HEK293 (cell line): ENCODE measurements at regions not wholly inside any gene's neighbourhood (a gene's known extent, or its start where the extent isn't known, plus 50 kb on each side); places are given as distances from the start of the nearest gene placed in this dataset.

Experiments used
- BCL11A ChIP-seq: fragments of 450-650 bp; formaldehyde crosslinking; IDR thresholded peaks from 2 replicates; pipeline ENCODE4 v1.5.1; 2016; ENCODE audit warnings: low read depth, missing biosample characterization, missing genetic modification characterization
- KLF8 ChIP-seq: fragments of 450-650 bp; formaldehyde crosslinking; IDR thresholded peaks from 2 replicates; pipeline ENCODE4 v1.5.1; 2016; ENCODE audit warnings: missing biosample characterization, missing genetic modification characterization
- ZBTB49 ChIP-seq: fragments of 450-650 bp; formaldehyde crosslinking; IDR thresholded peaks from 2 replicates; pipeline ENCODE4 v1.5.1; 2016; ENCODE audit warnings: missing biosample characterization, missing genetic modification characterization, low read depth
- ZFP3 ChIP-seq: fragments of 450-650 bp; formaldehyde crosslinking; IDR thresholded peaks from 2 replicates; pipeline ENCODE4 v1.5.1; 2016; ENCODE audit warnings: low read depth, missing biosample characterization, missing genetic modification characterization
- ZNF146 ChIP-seq: fragments of 450-650 bp; formaldehyde crosslinking; IDR thresholded peaks from 2 replicates; pipeline ENCODE4 v1.5.1; 2016; ENCODE audit warnings: missing biosample characterization, missing genetic modification characterization
- ZNF274 ChIP-seq, 2 experiments: fragments of 200-500 bp in 1 of 2; fragments of 450-650 bp in 1 of 2; sonication (Bioruptor generic) in 1 of 2; formaldehyde crosslinking in 1 of 2; IDR thresholded peaks; 2 replicates each; pipeline versions ENCODE4 v1.5.1 to v1.6.1; 2014 to 2016; ENCODE audit warnings: borderline replicate concordance in 1 of 2, inconsistent platforms in 1 of 2, low read length in 1 of 2, missing biosample characterization in 1 of 2, missing genetic modification characterization in 1 of 2
- ZNF37A ChIP-seq: fragments of 450-650 bp; IDR thresholded peaks from 2 replicates; pipeline ENCODE4 v1.5.1; 2018; ENCODE audit warnings: missing biosample characterization, missing genetic modification characterization
- ZNF48 ChIP-seq: fragments of 450-650 bp; formaldehyde crosslinking; IDR thresholded peaks from 2 replicates; pipeline ENCODE4 v1.5.1; 2016; ENCODE audit warnings: missing biosample characterization, missing genetic modification characterization
- ZNF544 ChIP-seq: fragments of 450-650 bp; formaldehyde crosslinking; IDR thresholded peaks from 2 replicates; pipeline ENCODE4 v1.5.0; 2017; ENCODE audit warnings: missing biosample characterization, missing genetic modification characterization
- TF ChIP-seq, protein P1 (sequence below): fragments of 450-650 bp; formaldehyde crosslinking; IDR thresholded peaks from 2 replicates; pipeline ENCODE4 v1.5.1; 2016; ENCODE audit warnings: missing biosample characterization, missing genetic modification characterization
- TF ChIP-seq, protein P2 (sequence below): fragments of 450-650 bp; formaldehyde crosslinking; IDR thresholded peaks from 2 replicates; pipeline ENCODE4 v1.5.1; 2016; ENCODE audit warnings: missing biosample characterization, missing genetic modification characterization
- TF ChIP-seq, protein P3 (sequence below): fragments of 450-650 bp; formaldehyde crosslinking; IDR thresholded peaks from 2 replicates; pipeline ENCODE4 v1.5.1; 2016; ENCODE audit warnings: missing biosample characterization, missing genetic modification characterization

DNA sequence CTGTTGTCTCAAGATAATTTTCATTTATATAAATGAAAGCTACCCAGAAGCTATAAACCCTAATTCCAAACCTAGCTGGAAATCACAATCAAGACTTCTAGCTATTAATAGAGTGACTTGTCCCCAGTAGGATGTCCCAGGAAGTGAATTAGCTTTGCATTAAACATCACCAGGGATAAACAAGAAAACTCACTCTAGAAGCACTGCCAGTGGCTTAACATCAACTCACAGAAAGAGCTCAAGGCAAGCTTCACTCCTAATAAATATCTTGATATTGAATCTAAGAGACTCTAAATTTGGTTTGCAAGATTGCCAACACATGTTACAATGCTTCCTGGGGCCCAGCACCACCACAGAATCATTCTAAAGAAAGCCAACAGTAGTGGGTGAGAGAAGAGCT lies 468.7 kb upstream of the FAM241A start:
- TF ChIP-seq, protein P1, sequence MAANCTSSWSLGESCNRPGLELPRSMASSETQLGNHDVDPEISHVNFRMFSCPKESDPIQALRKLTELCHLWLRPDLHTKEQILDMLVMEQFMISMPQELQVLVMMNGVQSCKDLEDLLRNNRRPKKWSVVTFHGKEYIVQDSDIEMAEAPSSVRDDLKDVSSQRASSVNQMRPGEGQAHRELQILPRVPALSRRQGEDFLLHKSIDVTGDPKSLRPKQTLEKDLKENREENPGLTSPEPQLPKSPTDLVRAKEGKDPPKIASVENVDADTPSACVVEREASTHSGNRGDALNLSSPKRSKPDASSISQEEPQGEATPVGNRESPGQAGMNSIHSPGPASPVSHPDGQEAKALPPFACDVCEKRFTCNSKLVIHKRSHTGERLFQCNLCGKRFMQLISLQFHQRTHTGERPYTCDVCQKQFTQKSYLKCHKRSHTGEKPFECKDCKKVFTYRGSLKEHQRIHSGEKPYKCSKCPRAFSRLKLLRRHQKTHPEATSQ, result no peak
- TF ChIP-seq ZNF146 (tag by site-specific recombination) (no peak), BCL11A (tag by site-specific recombination) (no peak), ZFP3 (tag by site-specific recombination) (no peak), ZNF48 (no peak), KLF8 (tag by site-specific recombination) (no peak), ZBTB49 (no peak), ZNF37A (tag by site-specific recombination) (no peak), ZNF544 (no peak), ZNF274 (IDR thresholded peaks at IDR 0.05; ENCODE audit: low read length) (no peak), ZNF274 (tag by site-specific recombination; IDR thresholded peaks at IDR 0.05; ENCODE audit: borderline replicate concordance) (no peak)
- TF ChIP-seq, protein P2, sequence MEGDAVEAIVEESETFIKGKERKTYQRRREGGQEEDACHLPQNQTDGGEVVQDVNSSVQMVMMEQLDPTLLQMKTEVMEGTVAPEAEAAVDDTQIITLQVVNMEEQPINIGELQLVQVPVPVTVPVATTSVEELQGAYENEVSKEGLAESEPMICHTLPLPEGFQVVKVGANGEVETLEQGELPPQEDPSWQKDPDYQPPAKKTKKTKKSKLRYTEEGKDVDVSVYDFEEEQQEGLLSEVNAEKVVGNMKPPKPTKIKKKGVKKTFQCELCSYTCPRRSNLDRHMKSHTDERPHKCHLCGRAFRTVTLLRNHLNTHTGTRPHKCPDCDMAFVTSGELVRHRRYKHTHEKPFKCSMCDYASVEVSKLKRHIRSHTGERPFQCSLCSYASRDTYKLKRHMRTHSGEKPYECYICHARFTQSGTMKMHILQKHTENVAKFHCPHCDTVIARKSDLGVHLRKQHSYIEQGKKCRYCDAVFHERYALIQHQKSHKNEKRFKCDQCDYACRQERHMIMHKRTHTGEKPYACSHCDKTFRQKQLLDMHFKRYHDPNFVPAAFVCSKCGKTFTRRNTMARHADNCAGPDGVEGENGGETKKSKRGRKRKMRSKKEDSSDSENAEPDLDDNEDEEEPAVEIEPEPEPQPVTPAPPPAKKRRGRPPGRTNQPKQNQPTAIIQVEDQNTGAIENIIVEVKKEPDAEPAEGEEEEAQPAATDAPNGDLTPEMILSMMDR (tag by site-specific recombination), result no peak
- TF ChIP-seq, protein P3, sequence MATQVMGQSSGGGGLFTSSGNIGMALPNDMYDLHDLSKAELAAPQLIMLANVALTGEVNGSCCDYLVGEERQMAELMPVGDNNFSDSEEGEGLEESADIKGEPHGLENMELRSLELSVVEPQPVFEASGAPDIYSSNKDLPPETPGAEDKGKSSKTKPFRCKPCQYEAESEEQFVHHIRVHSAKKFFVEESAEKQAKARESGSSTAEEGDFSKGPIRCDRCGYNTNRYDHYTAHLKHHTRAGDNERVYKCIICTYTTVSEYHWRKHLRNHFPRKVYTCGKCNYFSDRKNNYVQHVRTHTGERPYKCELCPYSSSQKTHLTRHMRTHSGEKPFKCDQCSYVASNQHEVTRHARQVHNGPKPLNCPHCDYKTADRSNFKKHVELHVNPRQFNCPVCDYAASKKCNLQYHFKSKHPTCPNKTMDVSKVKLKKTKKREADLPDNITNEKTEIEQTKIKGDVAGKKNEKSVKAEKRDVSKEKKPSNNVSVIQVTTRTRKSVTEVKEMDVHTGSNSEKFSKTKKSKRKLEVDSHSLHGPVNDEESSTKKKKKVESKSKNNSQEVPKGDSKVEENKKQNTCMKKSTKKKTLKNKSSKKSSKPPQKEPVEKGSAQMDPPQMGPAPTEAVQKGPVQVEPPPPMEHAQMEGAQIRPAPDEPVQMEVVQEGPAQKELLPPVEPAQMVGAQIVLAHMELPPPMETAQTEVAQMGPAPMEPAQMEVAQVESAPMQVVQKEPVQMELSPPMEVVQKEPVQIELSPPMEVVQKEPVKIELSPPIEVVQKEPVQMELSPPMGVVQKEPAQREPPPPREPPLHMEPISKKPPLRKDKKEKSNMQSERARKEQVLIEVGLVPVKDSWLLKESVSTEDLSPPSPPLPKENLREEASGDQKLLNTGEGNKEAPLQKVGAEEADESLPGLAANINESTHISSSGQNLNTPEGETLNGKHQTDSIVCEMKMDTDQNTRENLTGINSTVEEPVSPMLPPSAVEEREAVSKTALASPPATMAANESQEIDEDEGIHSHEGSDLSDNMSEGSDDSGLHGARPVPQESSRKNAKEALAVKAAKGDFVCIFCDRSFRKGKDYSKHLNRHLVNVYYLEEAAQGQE (tag by site-specific recombination), result no peak
